ENCODE measurements at regions not wholly inside any gene's neighbourhood (a gene's known extent, or its start where the extent isn't known, plus 50 kb on each side); places are given as distances from the start of the nearest gene placed in this dataset.

GRCh38 chr2:223313101-223313500 is 261.1 kb downstream of the KCNE4 start:
- no peak overlapping the region for H4K8ac ChIP-seq (ENCODE audit: extremely low read depth, insufficient read depth, low read length)
- no peak overlapping the region for H3K9ac ChIP-seq (replicated peaks in 1 of 4; ENCODE audit: extremely low read depth in 1 of 4, low read depth in 3 of 4, low read length in 3 of 4)

More at GRCh38 chr2:223313101-223313500, 261.1 kb downstream of the KCNE4 start:
- DNase-seq (ENCODE audit: low read depth in 1 of 2, low spot score in 2 of 2) (no peak), FAIRE-seq (no peak)
- H3K4me2 ChIP-seq (ENCODE audit: insufficient read depth in 1 of 2, low read depth in 2 of 2, low read length in 2 of 2): no peak overlapping the region
- no peak overlapping the region for H3K23ac ChIP-seq (ENCODE audit: insufficient read length)
- TF ChIP-seq RBBP5 (IDR thresholded peaks at IDR 0.05; ENCODE audit: borderline replicate concordance, low read depth, low read length) (no peak), RAD21 (IDR thresholded peaks at IDR 0.05 in 1 of 2, conservative IDR thresholded peaks at IDR 0.05 in 1 of 2; ENCODE audit: low read depth in 2 of 2, low read length in 2 of 2) (no peak), SRF (IDR thresholded peaks at IDR 0.05; ENCODE audit: low read depth, low read length) (no peak), GTF2F1 (IDR thresholded peaks at IDR 0.05; ENCODE audit: borderline replicate concordance, low read depth, low read length) (no peak), SP4 (IDR thresholded peaks at IDR 0.05; ENCODE audit: low read length) (no peak), BCL11A (IDR thresholded peaks at IDR 0.05; ENCODE audit: low read depth in 2 of 2, low read length in 2 of 2) (no peak), GABPA (IDR thresholded peaks at IDR 0.05; ENCODE audit: borderline replicate concordance, insufficient read depth, low read length) (no peak), POLR2AphosphoS5 (IDR thresholded peaks at IDR 0.05; ENCODE audit: low read depth, low read length) (no peak), POU5F1 (IDR thresholded peaks at IDR 0.05; ENCODE audit: low read depth, low read length) (no peak), SIN3A (conservative IDR thresholded peaks at IDR 0.05 in 1 of 2, IDR thresholded peaks at IDR 0.05 in 1 of 2; ENCODE audit: low read depth in 1 of 2, low read length in 2 of 2) (no peak), NANOG (IDR thresholded peaks at IDR 0.05; ENCODE audit: insufficient read depth, low read depth, low read length, poor library complexity, severe bottlenecking) (no peak), CHD1 (IDR thresholded peaks at IDR 0.05; ENCODE audit: low read depth, low read length) (no peak)
- H3K18ac ChIP-seq (ENCODE audit: extremely low read depth, low read length): no peak overlapping the region
- H4K20me1 ChIP-seq (replicated peaks in 1 of 2; ENCODE audit: control insufficient read depth in 1 of 2, insufficient read depth in 2 of 2, low read length in 2 of 2): no peaks in the 10 kb centered on the region
- no peak overlapping the region for H3K4ac ChIP-seq (replicated peaks; ENCODE audit: insufficient read length, low read depth, low read length)
- no peak overlapping the region for H2BK15ac ChIP-seq (ENCODE audit: low read length)
- H2BK20ac ChIP-seq (ENCODE audit: low read length): no peak overlapping the region
- H3K79me1 ChIP-seq (ENCODE audit: low read depth, low read length): no peaks in the 10 kb centered on the region
- WGBS, 2 experiments (ENCODE audit: extremely low coverage in 1 of 2, insufficient coverage in 1 of 2, insufficient read length in 1 of 2, insufficient replicate concordance in 2 of 2, low coverage in 1 of 2, low lambda C conversion rate in 2 of 2, missing lambda C conversion rate in 1 of 2): 88% methylated on average over 2 of the region's 2 CpGs; no CpG with 5 or more reads in 1 of the 2 experiments
- H3K14ac ChIP-seq (ENCODE audit: insufficient read length): no peak overlapping the region
- no peak overlapping the region for H2BK12ac ChIP-seq (ENCODE audit: low read depth, low read length)
- H2BK120ac ChIP-seq (replicated peaks; ENCODE audit: low read depth, low read length): no peak overlapping the region
- ChIA-PET CTCF (ENCODE audit: partially characterized antibody) (interaction anchor here (1.3 kb wide), 1 partner anchor 66 kb away, joined by 3 read pairs; no protein-coding TSS in a partner anchor), POLR2A (ENCODE audit: partially characterized antibody) (interaction anchor here (0.6 kb wide), 1 partner anchor 299 kb away, joined by 4 read pairs; no protein-coding TSS in a partner anchor)
- H2AFZ ChIP-seq (ENCODE audit: low read length): no peak overlapping the region
- H3K4me3 ChIP-seq (ENCODE audit: extremely low read depth in 1 of 4, insufficient read depth in 2 of 4, low read depth in 3 of 4, low read length in 4 of 4): no peak overlapping the region
- H2AK5ac ChIP-seq (ENCODE audit: low read depth, low read length): no peak overlapping the region
- H3K4me1 ChIP-seq (replicated peaks in 1 of 4; ENCODE audit: control insufficient read depth in 3 of 4, insufficient read depth in 4 of 4, low read length in 3 of 4): no peaks in the 10 kb centered on the region
- no peaks in the 10 kb centered on the region for H3K36me3 ChIP-seq (ENCODE audit: control insufficient read depth in 2 of 4, insufficient read depth in 4 of 4, low read length in 3 of 4)
- no peaks in the 10 kb centered on the region for H3K9me3 ChIP-seq (ENCODE audit: insufficient read depth in 2 of 2, low read depth in 1 of 2, low read length in 1 of 2)
- no peaks in the 10 kb centered on the region for H3K79me2 ChIP-seq (ENCODE audit: control insufficient read depth in 1 of 2, insufficient read depth in 2 of 2, low read length in 2 of 2)
- H2BK5ac ChIP-seq (ENCODE audit: low read depth, low read length): no peak overlapping the region
- no peak overlapping the region for H3K27ac ChIP-seq (ENCODE audit: low read depth, low read length)
- no peak overlapping the region for H4K91ac ChIP-seq (replicated peaks; ENCODE audit: insufficient read length, low read length)
- no peaks in the 10 kb centered on the region for H3K27me3 ChIP-seq (replicated peaks in 1 of 4; ENCODE audit: control insufficient read depth in 3 of 4, extremely low read depth in 1 of 4, insufficient read depth in 3 of 4, low read length in 3 of 4)
- no peak overlapping the region for H4K5ac ChIP-seq (ENCODE audit: insufficient read length, low read depth, low read length)
- no peaks in the 10 kb centered on the region for H3K23me2 ChIP-seq (ENCODE audit: low read depth, low read length)
- H3K56ac ChIP-seq (replicated peaks; ENCODE audit: insufficient read length, low read depth, low read length): no peak overlapping the region

Measured in H1 (cell line).